Activated T-helper 2 cell treated with anti-CD3 and anti-CD28 coated beads, Interferon-gamma antibody, Interleukin-2, Interleukin-4, amounts not matched to agents 10 μg/mL and 5 μg/mL and 100 μg/mL, durations not matched to agents 14 hours and 24 hours and 36 hours (primary cell): ENCODE measurements at regions not wholly inside any gene's neighbourhood (a gene's known extent, or its start where the extent isn't known, plus 50 kb on each side); places are given as distances from the start of the nearest gene placed in this dataset.
A peak's percentile ranks its signal among the peaks of the same experiment; 100 is the strongest.

Experiments used
- DNase-seq: peaks from one replicate; pipeline ENCODE4 v3.0.0; 2021; ENCODE audit warnings: low spot score
- H3K27ac Mint-ChIP-seq: one replicate; pipeline ENCODE4 v1.8.0; 2021; ENCODE audit warnings: mixed read lengths
- H3K27me3 Mint-ChIP-seq: one replicate; pipeline ENCODE4 v1.8.0; 2021; ENCODE audit warnings: low read depth, mixed read lengths
- H3K36me3 Mint-ChIP-seq: one replicate; pipeline ENCODE4 v1.8.0; 2021; ENCODE audit warnings: low read depth, mixed read lengths
- H3K4me1 Mint-ChIP-seq: one replicate; pipeline ENCODE4 v1.8.0; 2021; ENCODE audit warnings: low read depth, mixed read lengths
- H3K4me3 Mint-ChIP-seq: one replicate; pipeline ENCODE4 v1.8.0; 2021; ENCODE audit warnings: low read depth, mild to moderate bottlenecking, moderate library complexity, mixed read lengths
- H3K9me3 Mint-ChIP-seq: one replicate; pipeline ENCODE4 v1.8.0; 2021; ENCODE audit warnings: mixed read lengths
- intact Hi-C: fragments of 100-400 bp; cut with micrococcal nuclease; formaldehyde crosslinking; loops from one replicate; pipeline ENCODE4 v1.15.1; 2023

DNA sequence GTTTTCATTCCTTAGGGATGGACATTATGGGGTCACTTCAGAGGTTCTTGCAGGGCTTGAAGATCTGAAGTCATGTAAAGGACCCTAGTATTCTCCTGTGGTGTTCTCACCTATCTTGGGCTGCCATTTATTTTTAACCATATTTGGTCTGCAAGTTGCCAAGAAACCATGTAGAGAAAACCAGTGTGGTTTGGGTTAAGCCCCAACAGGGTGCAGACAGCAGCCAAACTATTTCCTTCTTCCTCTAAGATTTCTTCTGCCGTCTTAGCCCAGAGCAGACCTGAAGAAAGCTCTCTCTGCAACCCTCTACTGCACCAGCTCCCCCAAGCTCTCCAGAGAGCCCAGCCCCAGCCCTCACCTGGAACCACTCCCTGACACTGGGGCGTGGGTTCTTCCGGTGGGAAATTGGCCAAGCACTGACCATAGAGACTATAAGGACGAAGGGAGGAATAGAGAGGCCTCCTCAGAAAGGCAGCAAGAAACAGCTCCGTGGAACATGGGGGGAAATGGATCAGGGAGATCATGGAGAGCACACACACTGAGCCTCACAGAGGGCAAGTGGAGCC, 136.6 kb downstream of the SYF2 start:
- peak overlapping the region; percentile 28 for H3K4me3 Mint-ChIP-seq
- no peaks in the 10 kb centered on the region for H3K27me3 Mint-ChIP-seq
- H3K27ac Mint-ChIP-seq: peak overlapping the region; percentile 26
- H3K4me1 Mint-ChIP-seq: peaks cover 62% of the 10 kb centered on the region
- intact Hi-C loops: no loop called here
- no peaks in the 10 kb centered on the region for H3K36me3 Mint-ChIP-seq
- no peaks in the 10 kb centered on the region for H3K9me3 Mint-ChIP-seq
- DNase-seq: peak; percentile 28

DNA sequence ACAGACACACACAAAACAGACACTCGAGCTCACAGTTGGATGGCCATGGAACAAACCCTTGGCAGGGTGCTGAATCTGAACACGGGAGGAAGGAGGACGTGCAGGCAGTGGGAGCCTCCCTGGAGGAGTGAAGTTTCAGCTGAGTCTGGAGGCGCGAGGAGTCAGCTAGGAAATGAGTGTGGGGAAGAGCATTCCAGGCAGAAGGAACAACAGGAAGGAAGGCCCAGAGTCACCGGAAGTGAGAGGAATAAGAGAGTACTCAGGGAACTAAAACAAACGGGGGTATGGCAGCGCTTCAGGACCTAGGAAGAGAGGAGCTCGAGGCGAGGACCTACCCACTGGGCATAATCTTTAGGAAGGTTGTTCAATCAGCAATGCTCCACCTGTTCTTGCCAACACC, 137.3 kb downstream of the SYF2 start:
- Mint-ChIP-seq H3K27ac (peak overlapping the region; percentile 5), H3K27me3 (no peaks in the 10 kb centered on the region), H3K36me3 (no peaks in the 10 kb centered on the region), H3K4me1 (peaks cover 56% of the 10 kb centered on the region), H3K9me3 (no peaks in the 10 kb centered on the region), H3K4me3 (no peak overlapping the region)
- DNase-seq: no peak
- intact Hi-C loops: no loop called here

DNA sequence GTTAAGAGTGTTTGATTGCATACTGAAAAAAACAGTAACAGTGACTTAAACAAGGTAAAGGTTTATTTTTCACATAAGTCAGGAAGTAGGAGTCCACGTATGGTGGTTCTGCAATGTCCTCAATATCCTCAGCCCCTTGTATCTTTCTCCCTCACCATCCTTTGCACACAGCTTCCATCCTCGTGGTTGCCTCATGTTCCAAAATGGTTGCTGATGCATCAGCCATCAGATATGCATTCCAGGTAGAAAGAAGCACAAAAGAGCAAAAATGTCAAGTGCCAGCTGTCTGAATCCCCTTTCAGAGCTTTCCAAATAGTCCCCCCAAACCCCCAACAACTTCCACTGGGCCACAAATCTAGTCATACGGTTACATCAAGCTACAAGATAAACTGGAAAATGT, 138.1 kb downstream of the SYF2 start:
- H3K27me3 Mint-ChIP-seq: no peaks in the 10 kb centered on the region
- H3K27ac Mint-ChIP-seq: no peak overlapping the region
- intact Hi-C loops: no loop called here
- no peak for DNase-seq
- no peaks in the 10 kb centered on the region for H3K36me3 Mint-ChIP-seq
- no peaks in the 10 kb centered on the region for H3K9me3 Mint-ChIP-seq
- peaks cover 48% of the 10 kb centered on the region for H3K4me1 Mint-ChIP-seq
- no peak overlapping the region for H3K4me3 Mint-ChIP-seq

DNA sequence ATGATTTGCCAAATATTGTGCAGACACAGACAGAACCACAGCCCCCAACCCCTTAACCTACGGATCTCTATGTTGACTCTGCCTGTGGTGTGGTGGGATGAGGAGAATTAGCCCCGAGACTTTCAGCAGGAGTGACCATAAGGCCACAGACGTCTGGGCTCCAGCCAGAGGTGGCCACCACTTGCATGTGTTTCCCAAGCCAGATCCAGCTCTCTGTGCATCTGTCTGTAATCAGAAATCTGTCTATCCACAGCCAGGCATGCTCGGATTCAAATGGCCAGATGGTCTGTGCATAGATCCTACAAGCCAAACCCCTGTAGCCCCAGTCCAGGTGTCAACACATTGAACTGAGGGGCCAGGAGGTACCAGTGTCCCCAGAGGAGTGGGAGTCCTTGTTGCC, 140.6 kb downstream of the SYF2 start:
- H3K9me3 Mint-ChIP-seq: no peaks in the 10 kb centered on the region
- intact Hi-C loops: no loop called here
- no peak overlapping the region for H3K4me3 Mint-ChIP-seq
- no peak for DNase-seq
- peaks cover 29% of the 10 kb centered on the region for H3K4me1 Mint-ChIP-seq
- no peaks in the 10 kb centered on the region for H3K36me3 Mint-ChIP-seq
- H3K27me3 Mint-ChIP-seq: peaks cover 5% of the 10 kb centered on the region
- no peak overlapping the region for H3K27ac Mint-ChIP-seq

DNA sequence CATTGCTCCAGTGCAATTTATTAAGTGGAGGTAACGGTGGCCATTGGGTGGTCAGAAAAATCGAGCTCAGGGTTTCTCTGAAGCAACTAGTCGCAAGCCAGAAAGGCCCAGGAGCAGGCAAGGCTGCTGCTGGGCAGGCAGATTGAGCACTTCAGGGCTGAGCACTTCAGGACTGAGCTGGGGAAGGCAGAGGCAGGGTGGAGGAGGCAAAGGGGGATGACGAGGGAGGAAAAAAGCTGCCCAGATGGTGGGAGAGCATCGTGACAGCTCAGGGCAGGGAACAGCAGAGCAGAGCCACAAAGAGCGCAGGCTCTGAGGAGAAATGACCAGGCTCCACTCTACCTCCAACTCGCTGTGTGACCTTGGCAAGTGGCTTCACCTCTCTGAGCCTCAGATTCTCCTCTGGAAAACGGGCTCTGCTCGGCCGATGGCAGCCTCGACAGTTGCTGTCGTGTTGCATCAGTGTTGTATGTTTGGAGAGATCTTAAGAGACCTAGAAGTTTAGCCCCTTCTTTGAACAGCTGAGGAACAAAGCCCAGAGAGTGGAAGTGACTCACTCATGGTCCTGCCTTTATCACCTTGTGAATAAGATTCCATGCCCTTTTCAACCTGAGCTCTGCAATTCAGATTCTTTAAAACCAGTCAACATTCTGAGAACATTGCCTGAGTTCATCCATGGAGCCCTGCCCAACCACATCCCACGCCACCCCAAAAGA, 141.4 kb downstream of the SYF2 start:
- H3K27me3 Mint-ChIP-seq: peaks cover 10% of the 10 kb centered on the region
- intact Hi-C loops: no loop called here
- no peak overlapping the region for H3K27ac Mint-ChIP-seq
- no peaks in the 10 kb centered on the region for H3K36me3 Mint-ChIP-seq
- no peaks in the 10 kb centered on the region for H3K9me3 Mint-ChIP-seq
- peaks cover 21% of the 10 kb centered on the region for H3K4me1 Mint-ChIP-seq
- DNase-seq: no peak
- H3K4me3 Mint-ChIP-seq: no peak overlapping the region

DNA sequence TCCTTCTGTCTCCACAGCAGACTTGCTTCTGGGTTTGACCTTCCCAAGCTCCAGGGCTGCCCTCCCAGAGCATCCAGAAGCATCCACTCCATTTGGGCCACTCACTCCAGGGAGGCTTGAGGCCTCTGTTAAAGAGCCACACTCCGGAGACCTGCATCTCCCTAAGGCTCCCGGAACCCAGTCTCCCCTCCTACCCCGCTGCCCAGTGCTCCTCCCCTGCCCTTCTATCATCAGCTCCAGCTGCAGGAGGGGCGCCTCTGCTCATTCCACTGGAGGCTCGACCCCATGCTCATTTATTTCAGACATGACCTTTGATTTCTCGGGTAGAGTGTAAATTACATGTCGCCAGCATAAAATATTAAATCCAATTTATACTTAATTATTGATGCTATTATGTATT, 142.5 kb downstream of the SYF2 start:
- intact Hi-C loops: no loop called here

DNA sequence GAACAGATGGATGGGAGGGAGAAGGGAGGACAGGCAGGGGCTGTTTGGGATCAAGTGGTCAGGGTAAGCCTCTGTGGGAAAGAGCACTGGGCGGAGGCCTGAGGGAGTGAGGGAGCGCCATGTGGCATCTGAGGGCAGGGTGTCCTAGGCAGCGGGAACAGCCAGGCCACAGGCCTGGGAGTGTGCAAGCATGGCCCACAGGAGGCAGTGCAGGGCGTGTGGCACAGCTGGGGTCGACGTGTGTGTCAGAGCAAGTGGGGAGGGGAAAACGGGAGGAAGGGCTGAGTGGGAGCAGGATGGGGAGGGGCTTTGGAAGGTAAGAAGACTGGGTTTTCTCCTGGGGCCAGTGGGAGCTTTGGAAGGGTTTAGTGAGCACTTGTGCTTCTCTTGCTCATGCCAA, 143.4 kb downstream of the SYF2 start:
- H3K4me1 Mint-ChIP-seq: peaks cover 3% of the 10 kb centered on the region
- no peaks in the 10 kb centered on the region for H3K36me3 Mint-ChIP-seq
- no peak overlapping the region for H3K27ac Mint-ChIP-seq
- intact Hi-C loops: no loop called here
- peaks cover 23% of the 10 kb centered on the region for H3K27me3 Mint-ChIP-seq
- DNase-seq: no peak
- H3K4me3 Mint-ChIP-seq: no peak overlapping the region
- H3K9me3 Mint-ChIP-seq: no peaks in the 10 kb centered on the region

More for the DNA sequence above, 142.5 kb downstream of the SYF2 start:
- H3K27ac Mint-ChIP-seq: no peak overlapping the region
- no peak for DNase-seq
- H3K4me3 Mint-ChIP-seq: no peak overlapping the region
- no peaks in the 10 kb centered on the region for H3K9me3 Mint-ChIP-seq
- H3K36me3 Mint-ChIP-seq: no peaks in the 10 kb centered on the region
- peaks cover 20% of the 10 kb centered on the region for H3K27me3 Mint-ChIP-seq
- H3K4me1 Mint-ChIP-seq: peaks cover 10% of the 10 kb centered on the region

DNA sequence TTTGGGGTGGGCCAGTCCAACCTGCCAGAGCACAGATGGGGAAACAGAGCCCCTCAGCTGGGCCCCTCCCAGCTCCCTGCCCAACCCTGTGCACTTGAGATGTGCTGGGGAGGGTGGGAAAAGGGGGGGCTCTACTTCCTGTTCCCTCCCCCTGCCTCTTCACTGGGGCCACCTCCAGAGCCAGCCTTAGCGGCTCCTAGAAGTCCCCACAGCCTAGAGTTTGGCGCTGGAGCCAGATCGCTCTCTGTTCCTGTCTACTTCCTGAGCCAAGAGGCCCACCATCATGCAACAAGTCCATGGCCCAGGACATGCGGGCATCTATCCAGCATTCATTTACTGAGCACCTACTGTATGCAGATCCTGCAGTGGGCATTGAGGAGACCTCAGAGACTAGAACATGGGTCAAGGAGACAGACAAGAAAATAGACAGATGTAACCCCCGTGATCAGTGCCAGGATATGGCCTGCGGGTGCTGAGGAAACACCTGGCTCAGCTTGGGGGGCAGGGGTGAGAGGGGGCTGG, 144.1 kb downstream of the SYF2 start:
- no peak overlapping the region for H3K27ac Mint-ChIP-seq
- H3K9me3 Mint-ChIP-seq: no peaks in the 10 kb centered on the region
- H3K4me1 Mint-ChIP-seq: no peaks in the 10 kb centered on the region
- intact Hi-C loops: no loop called here
- H3K27me3 Mint-ChIP-seq: peaks cover 23% of the 10 kb centered on the region
- H3K36me3 Mint-ChIP-seq: no peaks in the 10 kb centered on the region
- DNase-seq: no peak
- no peak overlapping the region for H3K4me3 Mint-ChIP-seq

DNA sequence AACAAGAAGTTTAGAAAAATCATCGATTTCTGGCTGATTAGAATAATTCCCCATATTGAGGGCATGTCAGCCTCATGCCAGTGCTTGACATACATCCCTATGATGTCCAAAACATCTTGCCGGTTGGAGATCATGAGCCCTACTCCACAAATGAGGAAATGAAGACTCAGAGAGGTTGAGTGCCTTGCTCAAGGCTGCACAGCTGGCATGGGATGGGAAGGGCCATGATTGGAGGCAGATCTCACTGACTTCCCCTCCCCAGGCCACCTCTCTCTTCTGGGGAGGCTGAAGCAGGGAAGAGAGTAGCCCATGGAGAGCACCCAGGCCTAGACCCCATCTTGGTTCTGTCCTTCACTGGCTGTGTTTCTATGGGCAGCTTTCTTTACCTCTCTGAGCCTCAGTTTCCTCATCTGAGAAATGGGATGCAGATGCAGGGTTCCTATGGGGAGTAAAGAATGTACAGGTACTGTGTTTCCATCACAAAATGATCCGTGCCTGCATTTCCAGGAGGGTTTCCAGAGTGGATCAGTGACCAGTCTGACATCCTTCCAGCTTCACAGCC, 145.7 kb downstream of the SYF2 start:
- DNase-seq: no peak
- Mint-ChIP-seq H3K4me1 (no peaks in the 10 kb centered on the region), H3K27ac (no peak overlapping the region), H3K9me3 (no peaks in the 10 kb centered on the region), H3K36me3 (no peaks in the 10 kb centered on the region), H3K4me3 (no peak overlapping the region), H3K27me3 (peaks cover 23% of the 10 kb centered on the region)
- intact Hi-C loops: no loop called here

DNA sequence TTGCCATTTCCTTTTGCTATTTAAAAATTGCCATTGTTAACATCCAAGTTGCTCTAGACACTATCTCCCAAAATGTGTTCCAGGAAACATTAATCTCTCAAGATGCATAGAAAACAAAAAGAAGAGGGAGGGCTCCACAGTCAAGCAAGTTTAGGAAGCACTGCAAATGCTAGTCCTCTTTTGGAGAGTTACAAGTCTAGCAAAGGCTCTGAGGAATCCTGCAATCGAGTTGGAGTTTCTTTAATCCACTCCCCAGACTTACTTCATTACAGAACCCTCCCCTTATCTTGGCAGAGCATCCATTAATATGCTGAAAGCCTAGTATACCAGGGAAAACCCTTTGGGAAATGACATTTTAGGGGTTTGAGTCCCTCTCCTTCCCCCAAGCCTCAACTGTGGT, 147.9 kb downstream of the SYF2 start:
- H3K36me3 Mint-ChIP-seq: no peaks in the 10 kb centered on the region
- H3K27ac Mint-ChIP-seq: no peak overlapping the region
- no peak overlapping the region for H3K4me3 Mint-ChIP-seq
- no peaks in the 10 kb centered on the region for H3K9me3 Mint-ChIP-seq
- intact Hi-C loops: no loop called here
- peaks cover 29% of the 10 kb centered on the region for H3K27me3 Mint-ChIP-seq
- DNase-seq: no peak
- no peaks in the 10 kb centered on the region for H3K4me1 Mint-ChIP-seq

DNA sequence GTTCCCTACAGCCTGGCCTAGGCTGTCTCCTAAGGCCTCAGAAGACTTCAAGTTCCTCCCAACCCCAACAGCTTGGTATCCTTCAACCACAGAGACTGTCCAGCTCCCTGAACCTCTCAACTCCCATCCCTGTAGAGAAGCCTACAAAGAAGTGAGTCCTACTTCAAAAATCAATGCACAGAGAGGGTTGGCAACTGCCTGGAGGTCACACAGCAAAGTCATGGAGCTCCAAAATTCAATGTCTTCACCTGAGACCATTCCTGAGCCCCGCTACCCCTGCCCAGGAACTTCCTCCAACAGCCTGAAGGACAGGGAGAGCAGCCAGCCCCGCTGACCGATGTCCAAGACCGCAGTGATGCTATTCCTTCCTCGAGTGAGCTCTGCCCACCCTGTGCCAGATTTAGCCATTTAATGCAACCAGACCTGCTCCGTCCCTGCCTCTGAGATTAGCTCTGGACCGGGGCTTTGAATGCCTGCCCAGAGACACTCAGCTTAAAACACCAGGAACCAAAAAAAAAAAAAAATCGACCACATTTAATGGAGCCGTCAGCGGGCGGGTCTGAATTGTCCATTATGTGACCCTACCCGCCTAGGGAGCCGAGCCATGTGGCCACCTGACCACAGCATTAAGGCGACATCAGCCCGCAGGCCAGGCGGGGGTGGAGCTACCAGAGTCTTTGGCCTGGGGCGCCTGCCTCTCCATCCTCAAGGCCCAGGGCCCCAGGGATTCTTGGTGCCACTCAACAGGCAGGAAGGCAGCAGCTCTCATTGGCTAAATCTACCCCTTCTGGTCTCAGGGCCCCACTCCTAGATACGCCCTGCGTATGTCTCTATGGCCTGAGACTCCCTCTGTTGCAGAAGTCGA, 148.6 kb downstream of the SYF2 start:
- Mint-ChIP-seq H3K4me1 (no peaks in the 10 kb centered on the region), H3K27ac (no peak overlapping the region), H3K36me3 (no peaks in the 10 kb centered on the region), H3K4me3 (no peak overlapping the region), H3K27me3 (peaks cover 28% of the 10 kb centered on the region), H3K9me3 (no peaks in the 10 kb centered on the region)
- intact Hi-C loops: no loop called here
- no peak for DNase-seq

DNA sequence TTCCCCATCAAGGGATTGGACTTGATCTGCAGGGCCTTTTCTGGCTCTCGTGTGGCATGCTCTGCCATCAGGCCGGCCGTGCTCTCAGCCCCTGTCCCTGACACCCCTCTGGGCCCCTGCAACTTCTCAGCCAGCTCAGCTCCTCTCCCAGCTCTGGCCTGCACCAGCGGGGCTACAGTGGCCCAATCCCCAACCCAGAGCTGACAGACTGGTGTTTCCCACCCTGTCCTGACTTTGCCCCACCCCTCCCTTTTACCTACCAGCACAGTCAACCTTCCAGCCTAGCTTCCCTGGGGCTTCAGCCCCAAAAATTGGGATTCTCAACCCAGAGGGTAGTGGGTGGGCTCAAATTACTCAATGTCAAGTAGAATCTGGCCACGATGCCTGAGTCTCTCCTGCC, 149.3 kb downstream of the SYF2 start:
- no peaks in the 10 kb centered on the region for H3K36me3 Mint-ChIP-seq
- no peaks in the 10 kb centered on the region for H3K9me3 Mint-ChIP-seq
- intact Hi-C loops: no loop called here
- no peak for DNase-seq
- H3K4me3 Mint-ChIP-seq: no peak overlapping the region
- H3K4me1 Mint-ChIP-seq: no peaks in the 10 kb centered on the region
- peaks cover 27% of the 10 kb centered on the region for H3K27me3 Mint-ChIP-seq
- H3K27ac Mint-ChIP-seq: no peak overlapping the region
